GM12873 (cell line): ENCODE measurements at regions not wholly inside any gene's neighbourhood (a gene's known extent, or its start where the extent isn't known, plus 50 kb on each side); places are given as distances from the start of the nearest gene placed in this dataset.

Experiments used
- TF ChIP-seq, protein P1 (sequence below): IDR thresholded peaks from 2 replicates; pipeline ENCODE4 v1.5.1; 2012; ENCODE audit warnings: low read depth, mild to moderate bottlenecking, moderate library complexity, low read length, control low read depth; ENCODE audit not compliant: insufficient read depth; ENCODE audit errors: missing control alignments

DNA sequence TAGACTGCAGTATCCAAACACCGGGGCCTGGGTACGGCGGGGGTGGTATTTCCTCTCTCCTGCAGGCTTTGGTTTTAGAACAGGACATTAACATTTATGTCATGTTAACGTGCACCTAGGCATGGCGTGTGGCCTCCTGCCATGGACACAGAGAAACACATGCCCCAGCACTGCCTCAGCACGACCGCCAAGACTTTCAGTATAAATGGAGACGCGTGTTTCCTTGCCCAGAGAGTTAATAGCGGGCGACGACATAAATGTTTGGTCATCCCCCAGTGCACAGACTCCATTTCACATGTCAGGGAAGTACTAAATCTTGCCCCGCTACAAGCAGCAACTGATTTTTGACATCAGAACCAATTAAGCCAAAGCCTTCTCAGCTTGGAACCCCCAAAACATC lies 737.9 kb downstream of the RAB28 start:
- TF ChIP-seq, protein P1, sequence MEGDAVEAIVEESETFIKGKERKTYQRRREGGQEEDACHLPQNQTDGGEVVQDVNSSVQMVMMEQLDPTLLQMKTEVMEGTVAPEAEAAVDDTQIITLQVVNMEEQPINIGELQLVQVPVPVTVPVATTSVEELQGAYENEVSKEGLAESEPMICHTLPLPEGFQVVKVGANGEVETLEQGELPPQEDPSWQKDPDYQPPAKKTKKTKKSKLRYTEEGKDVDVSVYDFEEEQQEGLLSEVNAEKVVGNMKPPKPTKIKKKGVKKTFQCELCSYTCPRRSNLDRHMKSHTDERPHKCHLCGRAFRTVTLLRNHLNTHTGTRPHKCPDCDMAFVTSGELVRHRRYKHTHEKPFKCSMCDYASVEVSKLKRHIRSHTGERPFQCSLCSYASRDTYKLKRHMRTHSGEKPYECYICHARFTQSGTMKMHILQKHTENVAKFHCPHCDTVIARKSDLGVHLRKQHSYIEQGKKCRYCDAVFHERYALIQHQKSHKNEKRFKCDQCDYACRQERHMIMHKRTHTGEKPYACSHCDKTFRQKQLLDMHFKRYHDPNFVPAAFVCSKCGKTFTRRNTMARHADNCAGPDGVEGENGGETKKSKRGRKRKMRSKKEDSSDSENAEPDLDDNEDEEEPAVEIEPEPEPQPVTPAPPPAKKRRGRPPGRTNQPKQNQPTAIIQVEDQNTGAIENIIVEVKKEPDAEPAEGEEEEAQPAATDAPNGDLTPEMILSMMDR, result no peak

DNA sequence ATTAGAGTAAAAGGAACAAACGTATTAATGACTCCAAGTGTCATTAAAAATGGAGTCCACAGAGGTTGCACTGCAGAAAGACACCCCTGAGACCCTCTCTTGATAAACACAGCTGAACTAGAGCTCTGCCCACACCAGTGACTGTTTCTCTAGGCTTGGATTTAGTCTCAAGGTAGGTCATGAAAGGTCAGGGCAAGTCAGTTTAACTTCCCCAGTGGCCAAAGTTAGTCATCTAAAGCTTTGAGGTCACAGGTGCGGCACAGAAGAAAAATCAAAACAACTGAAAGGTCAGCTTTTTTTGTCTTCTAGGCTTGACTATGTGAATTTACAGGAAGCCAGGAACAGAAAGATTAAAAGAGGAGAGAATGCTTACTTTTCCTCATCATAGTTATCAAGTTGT lies 749.6 kb downstream of the RAB28 start:
- TF ChIP-seq, protein P1, result no peak

DNA sequence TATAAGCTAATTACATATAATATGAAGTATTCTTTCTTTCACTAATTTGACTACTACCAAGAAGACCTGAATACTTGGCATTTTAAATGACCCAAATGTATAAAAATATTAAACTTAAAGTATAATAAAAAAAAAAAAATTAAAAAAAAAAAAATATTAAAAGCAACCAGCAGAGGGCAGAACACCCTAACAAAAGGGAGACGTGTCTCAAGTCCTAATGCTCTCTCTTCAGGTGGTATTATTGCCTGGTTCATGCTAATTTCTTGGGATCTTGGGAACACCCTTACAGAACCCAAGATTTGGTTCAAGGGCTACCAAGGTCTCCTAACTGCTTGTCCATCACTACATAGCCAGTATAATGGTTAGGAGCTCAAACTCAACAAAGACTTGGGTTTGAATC lies 754.8 kb downstream of the RAB28 start:
- TF ChIP-seq, protein P1, result peak; percentile 48

DNA sequence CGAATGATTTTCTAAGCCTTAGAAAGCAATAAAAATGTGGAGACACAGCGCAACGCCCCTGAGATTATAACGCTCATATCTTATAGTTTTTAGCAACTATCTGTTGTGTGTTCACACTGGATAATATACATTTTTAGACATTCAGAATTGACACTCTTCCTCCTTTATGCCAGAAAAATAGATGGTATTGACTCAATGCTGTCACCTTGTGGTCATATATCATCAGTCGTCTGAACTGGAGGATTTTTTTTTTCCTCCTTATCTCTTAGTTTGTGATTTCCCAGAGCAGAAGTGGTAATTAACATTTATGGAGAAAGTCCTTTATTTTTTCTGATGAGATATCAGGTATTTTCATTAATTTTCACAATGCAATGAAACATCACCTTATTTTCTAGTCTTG lies 759.6 kb downstream of the RAB28 start:
- TF ChIP-seq, protein P1, result peak; percentile 58

DNA sequence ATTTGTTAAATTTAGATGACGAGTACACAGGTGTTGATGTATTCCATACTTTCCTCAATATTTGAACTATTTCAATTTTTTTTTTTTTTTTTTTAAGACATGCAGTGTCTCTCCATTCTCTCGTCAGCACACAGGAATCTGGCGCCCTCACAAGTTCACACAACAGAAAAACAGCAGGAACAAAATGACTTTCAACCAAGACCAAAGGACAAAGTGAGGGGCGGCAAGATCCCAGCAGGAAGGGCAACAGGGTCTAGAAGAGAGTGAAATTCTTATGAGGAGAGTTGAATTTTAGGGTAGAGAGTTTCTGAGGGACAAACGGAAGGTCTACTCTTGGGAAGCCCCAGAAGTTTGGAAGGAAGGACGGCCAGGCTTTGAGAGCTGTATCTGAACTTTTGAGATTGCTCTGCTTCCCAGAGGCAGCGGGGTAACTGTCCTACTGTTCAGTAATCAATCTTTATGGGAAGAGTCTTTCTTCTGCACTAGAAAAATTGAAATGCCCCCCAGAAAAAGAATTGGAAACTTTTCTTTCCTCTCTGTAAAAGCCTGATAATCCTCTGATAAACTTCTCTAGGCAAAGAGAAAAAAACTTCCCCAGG lies 760.2 kb downstream of the RAB28 start:
- TF ChIP-seq, protein P1, result no peak

DNA sequence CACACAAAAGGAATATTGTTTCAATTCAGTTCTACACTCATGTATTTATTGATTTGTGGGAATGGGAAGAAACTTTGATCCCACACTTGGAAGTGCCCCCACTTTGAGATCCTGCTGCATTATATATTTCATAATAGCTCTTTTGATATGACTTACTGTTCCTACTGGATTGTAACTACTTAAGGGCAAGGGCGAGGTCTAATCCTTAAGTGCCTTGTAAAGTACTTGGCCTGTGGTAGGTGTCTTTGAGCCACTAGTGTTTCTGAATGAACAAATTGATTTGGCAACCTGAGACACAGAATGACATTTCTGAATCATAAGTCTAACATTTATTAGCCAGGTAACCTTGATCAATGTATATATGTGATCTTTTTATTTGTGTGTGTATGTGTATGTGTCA lies 767.2 kb downstream of the RAB28 start:
- TF ChIP-seq, protein P1, result no peak

DNA sequence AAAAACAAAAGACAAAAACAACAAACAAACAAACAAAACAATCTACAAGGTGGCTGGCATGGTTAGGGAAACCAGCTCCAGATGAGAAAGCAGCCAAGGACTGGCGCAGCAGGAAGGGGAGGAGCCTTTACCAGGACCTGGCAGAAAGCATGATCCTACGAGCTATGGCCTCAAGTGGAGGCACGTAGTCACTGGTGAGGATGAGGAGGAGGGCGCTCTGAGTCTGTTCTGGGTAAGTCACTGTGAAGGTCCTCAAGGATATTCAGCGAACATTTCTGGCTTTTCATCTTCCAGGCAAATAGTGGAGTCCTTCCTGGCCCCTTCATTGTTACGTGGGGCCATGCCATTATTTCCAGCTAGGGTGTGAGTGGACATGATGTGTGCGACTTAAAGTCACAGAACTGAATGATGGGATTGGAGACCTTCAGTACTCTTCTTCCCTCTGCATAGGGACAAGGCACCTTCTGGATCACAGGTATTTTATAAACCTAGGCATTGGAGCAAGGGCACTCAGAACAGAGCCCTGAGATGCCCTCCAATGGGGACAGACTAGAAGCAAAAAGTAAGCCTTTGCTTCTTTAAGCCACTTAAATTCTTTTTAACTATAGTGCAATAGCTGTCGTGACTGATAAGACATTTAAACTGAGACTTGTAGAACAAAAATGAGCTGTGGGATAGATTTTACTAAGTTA lies 771.3 kb downstream of the RAB28 start:
- TF ChIP-seq, protein P1, result no peak
